GM18907 (cell line): ENCODE measurements at regions not wholly inside any gene's neighbourhood (a gene's known extent, or its start where the extent isn't known, plus 50 kb on each side); places are given as distances from the start of the nearest gene placed in this dataset.

Source experiments
- ATAC-seq: cut with Tn5 transposase; IDR thresholded peaks from one replicate; pipeline ENCODE4 v1.9.1; 2021; ENCODE audit warnings: mild to moderate bottlenecking, moderate library complexity; ENCODE audit not compliant: unreplicated experiment

DNA sequence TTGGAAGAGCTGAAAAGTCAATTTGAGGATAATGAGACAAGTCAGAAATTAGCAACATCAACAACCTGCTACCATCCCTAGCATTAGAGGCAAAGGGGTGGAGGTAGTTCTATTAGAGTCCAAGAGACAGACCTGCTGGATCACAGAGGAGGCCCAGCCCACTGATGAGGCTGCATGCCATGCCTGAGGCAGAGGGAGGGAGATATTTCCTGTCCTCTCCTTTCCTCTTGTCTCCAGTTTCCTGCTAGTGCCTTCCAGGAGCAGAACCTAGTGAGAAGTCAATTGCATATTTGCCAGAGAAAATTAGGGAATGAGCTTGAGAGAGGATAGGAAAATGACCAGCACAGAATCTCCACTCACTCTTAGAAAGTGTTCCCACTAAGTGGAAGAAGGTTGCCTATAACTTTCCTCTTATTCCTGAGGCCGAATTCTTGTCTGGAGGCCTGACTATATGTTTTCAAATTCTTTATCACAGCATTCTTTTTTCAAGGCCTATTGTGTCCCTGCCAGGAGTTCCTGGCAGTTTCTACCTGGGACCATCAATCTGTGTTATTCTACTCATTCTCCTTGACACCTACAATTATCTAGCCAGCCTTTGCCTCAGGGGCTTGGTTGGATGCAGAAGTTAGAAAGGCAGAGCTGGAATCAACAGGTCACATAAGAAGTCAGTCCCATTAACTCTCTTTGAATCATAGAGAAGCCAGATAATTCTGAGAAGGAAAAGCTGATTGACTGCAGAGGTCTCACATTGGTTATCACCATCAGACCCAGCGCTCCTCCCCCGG is 121.9 kb downstream of the EMP1 start:
- ATAC-seq: no peak

DNA sequence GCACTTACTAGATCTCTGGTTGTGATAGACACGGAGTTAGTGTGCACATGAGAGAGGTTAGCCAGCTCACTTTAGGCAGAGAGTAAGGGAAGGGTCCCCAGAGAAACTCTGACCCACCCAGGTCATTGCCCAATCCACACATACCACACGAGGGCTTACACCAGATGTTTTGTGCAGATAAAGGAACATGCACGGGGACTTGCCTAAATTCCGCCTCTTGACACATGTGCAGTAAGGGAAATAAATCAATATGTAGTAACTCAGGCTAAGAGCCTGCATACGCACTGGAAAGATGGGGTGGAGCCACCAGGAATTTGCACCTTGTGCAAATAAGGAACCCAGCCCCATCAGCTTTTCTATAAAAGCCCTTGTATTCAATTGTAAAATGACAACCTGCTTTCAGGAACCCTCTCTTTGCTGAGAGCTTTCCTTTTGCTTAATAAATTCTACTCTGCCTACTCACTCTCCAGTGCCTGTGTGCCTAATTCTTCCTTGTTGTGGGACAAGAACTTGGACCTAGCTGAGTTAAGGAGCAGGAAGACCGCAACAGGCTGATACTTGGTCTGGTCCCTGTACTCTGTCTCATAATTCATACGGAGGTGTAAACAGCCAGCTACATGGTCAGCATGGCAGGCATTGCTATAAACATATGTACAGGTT is 120.2 kb downstream of the EMP1 start:
- ATAC-seq: no peak

- ATAC-seq: no peak
These were observed 117.4 kb downstream of the EMP1 start for GRCh38 chr12:13313886-13314285.

GRCh38 chr12:13311551-13311950 is 115.0 kb downstream of the EMP1 start:
- ATAC-seq: no peak

GRCh38 chr12:13307143-13307816 is 110.8 kb downstream of the EMP1 start:
- ATAC-seq: no peak

- no peak for ATAC-seq
These were observed 108.4 kb downstream of the EMP1 start for GRCh38 chr12:13304924-13305323.

DNA sequence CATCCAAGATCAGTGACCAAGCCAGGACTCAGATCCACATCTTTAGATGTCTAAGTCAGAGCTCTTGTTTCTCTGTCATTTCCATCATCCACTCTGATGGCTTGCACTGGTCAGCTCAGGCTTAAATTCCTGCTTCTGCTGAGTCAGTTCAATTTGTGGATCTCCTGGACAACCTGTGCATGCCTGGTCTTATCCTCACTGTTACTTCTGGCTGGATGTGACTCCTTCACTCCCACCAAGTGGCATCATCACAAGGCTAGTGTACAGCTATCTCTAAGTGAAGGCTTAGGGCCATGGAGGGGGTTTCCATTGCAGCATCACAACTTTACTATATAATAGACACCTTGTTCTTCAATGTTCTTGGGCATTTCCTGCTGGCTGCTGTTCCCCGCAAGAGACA is 102.9 kb downstream of the EMP1 start:
- no peak for ATAC-seq

DNA sequence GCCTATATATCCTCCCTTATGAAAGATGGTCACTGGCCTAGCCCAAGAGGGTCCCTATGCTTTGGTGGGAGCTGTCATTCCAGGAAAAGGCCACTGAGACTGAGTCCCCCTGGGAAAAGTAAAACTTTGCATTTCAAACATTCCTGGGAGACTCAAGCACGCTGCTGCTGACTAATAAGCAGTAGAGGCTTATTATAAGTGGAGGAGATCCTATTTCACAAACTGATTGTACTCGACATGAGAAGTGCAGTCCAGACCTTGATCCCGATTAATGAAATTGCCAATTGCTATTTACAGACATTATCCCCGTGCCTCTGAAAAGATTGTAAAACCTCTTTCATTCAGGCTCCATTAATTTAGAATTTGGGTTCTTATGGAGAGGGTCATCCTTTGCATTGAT is 96.6 kb downstream of the EMP1 start:
- no peak for ATAC-seq

DNA sequence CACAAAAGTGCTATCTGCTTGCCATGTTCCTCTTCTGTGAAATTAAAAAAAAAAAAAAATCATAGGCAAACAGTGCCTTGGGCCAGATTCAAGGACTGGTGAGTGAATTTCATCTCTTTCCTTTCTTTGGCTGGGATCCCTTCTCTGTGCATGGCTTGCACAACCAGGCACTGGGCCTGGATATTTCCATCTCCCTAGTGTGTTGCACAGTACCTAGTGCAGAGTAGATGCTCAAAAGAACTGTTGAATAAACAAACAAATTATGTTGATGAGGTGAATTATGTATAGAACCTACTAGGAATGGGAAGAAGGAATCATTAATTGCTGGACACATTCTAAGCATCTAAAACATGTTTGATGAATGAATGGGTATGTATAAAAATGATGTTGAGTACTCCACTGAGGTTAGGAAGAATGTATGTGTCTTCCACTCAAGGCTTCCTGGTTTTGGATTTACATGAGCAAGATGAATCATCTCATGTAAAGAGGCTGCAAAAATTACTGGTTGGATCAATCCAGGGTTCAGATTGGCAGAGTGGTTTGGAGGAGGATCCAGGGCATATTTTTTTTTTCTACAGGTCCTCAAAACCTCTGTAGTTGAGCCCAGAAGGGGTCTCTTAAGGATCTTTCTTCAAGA is 93.2 kb downstream of the EMP1 start:
- ATAC-seq: no peak

DNA sequence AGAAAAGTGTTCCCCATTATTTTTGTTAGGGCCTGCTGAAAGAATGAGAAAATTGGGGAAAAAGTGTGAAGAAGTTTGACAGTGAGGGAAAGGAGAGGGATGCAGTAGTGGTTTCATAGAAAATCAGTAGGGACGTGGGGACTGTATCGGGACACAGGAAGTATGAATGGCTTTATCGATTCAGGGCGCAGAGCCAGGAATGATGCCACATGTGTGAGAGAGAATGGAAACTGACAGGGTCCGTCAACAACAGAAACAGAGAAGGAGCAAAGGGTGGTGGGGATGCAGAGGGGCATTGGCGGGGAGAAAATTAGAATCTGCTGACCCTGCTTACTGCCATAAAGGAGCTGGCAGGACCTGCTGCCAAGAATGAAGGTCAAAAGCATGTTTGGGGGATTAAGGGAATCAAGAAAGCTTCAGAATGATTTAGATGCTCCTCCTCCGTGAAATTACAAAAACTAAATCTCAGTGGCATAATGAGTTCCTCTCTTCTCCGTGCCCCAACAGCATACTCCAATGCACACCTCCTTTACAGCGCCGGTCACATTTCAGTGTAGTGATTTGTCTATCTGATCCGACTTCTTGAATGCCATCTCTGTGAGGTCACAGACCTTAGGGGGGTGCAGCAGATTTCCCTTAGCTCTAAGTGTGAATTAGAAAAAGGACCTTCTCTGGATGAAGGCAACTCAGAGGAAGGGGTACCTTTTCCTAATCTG is 92.6 kb downstream of the EMP1 start:
- no peak for ATAC-seq

DNA sequence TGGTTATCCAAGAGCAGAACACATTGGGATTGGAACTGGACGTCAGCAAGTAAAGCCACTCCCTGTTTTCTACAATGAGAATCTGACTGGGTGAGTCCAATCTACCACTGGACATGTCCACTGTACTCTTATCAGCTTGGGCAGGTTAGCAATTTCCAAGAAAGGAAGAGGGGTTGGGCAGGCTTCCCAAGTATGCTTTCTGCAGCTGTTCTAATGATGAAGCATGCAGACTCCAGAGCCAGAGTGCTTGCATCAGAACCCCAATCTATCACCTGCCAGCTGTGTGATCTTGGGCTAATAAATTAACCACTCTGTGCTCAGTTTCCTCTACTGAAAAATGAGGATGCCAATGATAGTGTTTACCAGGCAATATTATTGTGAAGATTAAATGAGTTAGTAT is 92.0 kb downstream of the EMP1 start:
- no peak for ATAC-seq

GRCh38 chr12:13283867-13284266 is 87.3 kb downstream of the EMP1 start:
- no peak for ATAC-seq

GRCh38 chr12:13282861-13283260 is 86.3 kb downstream of the EMP1 start:
- ATAC-seq: no peak

DNA sequence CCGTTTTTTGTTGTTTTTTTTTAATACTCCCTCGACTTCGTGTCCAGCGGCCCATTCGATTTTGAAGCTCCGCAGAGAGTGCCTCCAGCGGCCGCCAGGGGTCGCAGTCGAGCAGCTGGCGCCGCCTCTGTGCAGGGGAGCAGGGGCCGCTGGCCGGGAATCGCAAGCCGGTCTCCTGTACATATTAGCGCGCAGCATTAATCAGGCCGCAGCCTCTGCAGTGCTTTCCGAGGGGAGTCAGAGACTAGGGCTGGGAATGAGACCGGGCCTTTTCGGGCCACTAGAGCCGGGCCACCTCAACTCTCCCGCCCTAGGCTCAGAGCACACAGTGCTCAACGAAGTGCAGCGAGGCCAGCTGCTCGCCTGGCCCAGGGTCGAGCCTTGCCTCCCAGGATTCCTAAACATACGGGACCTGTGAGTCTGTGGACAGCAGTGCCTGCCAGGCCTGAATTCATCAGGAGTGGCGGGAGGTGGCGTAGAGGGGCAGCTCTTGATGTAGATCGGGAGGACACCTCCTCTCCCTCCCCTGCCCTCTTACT is 81.8 kb downstream of the EMP1 start:
- ATAC-seq: peak; percentile 77

- ATAC-seq: no peak
These were observed 80.8 kb downstream of the EMP1 start for GRCh38 chr12:13277293-13277692.

GRCh38 chr12:13275241-13276085 is 78.9 kb downstream of the EMP1 start:
- ATAC-seq: no peak

DNA sequence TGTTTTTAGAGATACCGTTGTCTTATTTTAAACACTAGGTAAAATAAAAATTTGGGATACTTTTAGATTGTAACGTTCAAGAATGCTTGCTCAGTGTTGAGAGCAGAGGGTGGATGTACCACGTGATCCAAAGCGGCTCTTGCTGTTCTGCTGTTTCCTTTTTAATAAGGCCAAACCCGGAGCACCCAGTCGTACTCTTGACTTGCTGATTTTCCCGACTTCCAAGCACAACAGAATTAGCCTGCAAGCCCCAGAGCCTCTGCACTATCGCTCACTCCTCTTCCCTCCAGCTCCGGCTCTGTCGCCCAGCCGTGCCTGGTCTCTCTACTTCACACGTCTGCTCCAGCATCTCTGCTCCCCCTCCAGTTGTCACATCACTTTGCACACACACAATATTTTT is 77.3 kb downstream of the EMP1 start:
- ATAC-seq: no peak

GRCh38 chr12:13273097-13273496 is 76.6 kb downstream of the EMP1 start:
- ATAC-seq: no peak

DNA sequence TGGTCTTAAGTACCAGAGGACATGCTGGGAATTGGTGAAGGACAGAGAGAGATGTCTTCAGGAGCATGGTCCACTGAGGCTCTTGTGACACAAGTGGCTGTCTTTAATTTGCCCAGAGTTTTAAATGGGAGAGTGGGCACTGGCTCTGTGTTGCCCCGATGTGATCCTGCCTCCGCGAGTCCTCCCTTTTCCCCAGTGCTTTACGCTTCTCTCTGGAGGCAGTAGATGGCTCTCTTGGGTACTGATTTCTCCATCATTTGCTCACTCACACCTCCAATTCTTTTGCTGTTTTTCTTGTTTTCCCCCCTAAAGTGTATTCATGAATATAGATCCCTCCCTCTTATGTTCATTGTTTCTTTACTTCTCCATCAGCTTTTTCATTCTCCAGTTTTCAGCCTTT is 74.3 kb downstream of the EMP1 start:
- no peak for ATAC-seq
